G401 (cell line): ENCODE measurements at regions not wholly inside any gene's neighbourhood (a gene's known extent, or its start where the extent isn't known, plus 50 kb on each side); places are given as distances from the start of the nearest gene placed in this dataset.
"Not testable (repeated sequence)": the region's sequence is repeated elsewhere in the genome, so short reads cannot be mapped to it uniquely, and the experiment has no call there.

ENCODE experiments used
- DNase-seq: peaks from one replicate; pipeline ENCODE4 v3.0.0-alpha.2; 2015; ENCODE audit warnings: low spot score
- in situ Hi-C: cut with HindIII; loops from 2 replicates; pipeline ENCODE4 v1.10.0; 2016; ENCODE audit warnings: low sequenced_read_pairs, mixed read lengths

DNA sequence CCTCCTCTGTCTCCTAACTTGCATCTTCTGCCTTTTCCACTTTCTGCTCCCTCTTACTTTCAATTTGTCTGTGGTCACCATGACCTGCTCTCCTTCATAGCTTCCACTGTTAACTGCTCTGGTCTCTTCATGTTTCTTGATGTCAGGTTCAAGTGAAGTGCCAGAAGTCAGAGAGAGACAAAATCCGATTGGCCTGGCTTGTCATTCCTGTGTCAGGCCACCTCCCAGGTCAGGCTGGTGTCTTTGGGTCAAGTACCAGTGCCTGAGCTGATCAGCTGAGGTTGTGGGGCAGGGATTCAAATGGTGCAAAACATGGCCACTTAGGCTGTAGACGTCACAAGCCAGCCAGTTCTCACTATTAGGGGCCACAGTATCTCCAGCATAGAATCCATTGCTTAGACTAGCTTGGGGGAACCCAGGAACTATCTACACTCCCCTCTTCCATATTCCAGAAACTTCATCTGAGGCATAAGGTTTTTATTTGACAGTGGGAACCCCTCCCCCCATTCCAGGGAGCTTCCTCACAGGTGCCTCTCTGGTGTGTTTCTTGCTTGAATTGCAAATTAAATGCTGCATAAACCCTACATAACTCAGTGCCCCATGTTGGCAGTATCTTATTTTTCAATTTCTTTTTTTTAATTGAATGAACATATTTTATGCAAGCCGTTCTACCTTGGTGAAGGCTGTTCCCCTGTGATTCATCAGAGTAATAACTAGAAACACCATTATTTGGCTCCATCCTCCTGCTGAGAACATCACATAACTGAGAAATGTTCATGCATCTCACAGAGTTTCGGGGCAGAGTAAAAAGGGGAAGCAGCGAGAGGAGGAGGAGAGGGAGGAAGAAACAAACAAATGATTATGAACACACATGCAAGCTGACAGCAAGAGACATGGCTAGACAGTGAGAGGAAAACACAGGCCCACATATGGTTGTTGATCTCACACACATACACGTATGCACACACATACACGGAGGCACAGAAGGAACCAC lies 175.8 kb downstream of the TLE3 start:
- no peak for DNase-seq
- in situ Hi-C loops: no loop called here

DNA sequence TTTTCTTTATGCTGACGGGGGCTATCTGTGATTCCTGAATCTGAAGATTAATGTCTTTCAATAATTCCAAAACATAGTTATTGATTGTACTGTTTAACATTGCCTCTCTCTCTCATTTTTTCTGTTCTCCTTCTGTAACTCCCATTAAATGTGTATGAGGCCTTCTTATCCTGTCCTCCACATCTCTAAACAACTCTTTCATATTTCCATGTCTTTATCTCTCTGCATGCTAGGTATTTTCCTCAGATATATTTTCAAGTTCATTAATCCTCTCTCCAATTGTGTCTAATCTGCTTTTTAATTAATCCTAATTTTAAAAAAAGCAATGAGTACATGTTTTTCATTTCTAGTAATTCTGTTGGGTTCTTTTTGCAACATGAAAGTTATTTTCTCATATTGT lies 173.2 kb downstream of the TLE3 start:
- in situ Hi-C loops: no loop called here
- no peak for DNase-seq

DNA sequence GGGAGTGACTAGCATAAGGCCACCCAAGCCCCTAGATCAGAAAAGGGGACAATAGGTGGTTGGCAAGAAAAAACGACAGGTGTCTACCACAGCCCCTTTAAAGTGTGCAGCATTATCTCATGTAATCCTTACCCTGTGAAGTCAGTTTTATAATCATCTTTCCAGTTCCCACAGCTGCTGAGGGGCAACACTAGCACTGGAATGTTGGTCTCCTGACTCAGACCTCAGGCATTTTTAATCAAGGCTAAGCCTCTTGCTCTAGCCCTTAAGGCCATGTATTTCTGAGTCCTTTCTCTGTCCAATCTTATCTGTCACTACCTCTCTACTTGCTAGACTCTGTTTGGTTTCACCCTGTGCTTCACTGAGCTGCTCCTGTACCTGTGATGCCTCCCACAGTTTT lies 171.7 kb downstream of the TLE3 start:
- no peak for DNase-seq
- in situ Hi-C loops: no loop called here

DNA sequence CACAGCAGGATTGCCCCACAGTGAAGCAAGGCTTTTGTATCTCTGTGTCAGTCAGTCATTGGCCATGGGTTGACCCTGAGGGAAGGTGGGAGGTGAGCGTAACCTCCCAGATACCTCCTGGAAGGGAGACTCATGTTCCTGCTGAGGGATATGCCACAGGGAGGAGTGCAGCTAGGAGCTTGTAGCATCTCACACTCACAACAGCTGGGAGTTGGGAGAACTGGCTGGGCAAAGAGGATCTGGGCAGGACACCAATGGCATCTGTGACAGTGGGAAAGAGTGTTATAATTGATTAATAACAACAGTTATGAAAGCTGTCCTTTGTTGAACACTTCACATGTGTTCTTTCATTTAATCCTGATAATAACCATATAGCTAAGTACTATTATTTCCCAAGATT lies 171.0 kb downstream of the TLE3 start:
- in situ Hi-C loops: no loop called here

DNA sequence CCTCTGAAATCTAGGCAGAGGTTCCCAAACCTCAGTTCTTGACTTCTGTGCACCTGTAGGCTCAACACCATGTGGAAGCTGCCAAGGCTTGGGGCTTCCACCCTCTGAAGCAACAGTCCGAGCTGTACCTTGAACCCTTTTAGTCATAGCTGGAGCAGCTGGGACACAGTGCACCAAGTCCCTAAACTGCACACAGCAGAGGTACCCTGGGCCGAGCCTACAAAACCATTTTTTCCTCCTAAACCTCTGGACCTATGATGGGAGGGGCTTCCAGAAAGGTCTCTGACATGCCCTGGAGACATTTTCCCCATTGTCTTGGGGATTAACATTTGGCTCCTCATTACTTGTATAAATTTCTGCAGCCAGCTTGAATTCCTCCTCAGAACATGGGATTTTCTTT lies 168.8 kb downstream of the TLE3 start:
- DNase-seq, in situ Hi-C loops: not testable (repeated sequence)

More for the DNA sequence above, 171.0 kb downstream of the TLE3 start:
- no peak for DNase-seq

DNA sequence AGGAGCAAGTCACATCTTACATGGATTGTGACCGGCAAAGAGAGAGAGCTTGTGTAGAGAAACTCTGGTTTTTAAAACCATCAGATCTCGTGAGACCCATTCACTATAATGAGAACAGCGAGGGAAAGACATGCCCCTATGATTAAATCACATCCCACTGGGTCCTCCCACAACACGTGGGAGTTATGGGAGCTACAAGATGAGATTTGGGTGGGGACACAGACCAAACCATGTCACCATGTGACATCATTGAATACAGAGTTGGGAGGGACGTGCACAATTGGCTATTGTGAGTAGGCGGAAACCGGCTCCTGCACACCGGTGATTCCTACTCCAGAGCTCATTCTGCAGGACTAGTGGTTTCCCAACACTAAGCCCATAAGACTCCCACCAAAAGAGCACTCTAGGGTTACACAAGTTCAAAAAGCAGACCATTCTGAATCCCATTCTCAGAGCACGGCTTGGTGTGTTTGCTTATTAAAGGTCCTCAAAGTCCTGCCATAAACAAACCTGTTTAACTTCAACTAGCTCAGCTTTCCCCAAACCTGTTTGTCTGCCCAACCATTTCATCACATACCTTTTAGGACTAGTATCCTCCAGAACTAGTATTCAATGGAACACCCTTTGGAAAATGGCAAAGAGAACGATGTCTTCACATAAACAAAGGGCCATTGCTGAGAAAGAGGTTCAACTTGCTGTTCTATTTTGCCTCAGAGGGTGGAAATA lies 167.6 kb downstream of the TLE3 start:
- no peak for DNase-seq
- in situ Hi-C loops: no loop called here

DNA sequence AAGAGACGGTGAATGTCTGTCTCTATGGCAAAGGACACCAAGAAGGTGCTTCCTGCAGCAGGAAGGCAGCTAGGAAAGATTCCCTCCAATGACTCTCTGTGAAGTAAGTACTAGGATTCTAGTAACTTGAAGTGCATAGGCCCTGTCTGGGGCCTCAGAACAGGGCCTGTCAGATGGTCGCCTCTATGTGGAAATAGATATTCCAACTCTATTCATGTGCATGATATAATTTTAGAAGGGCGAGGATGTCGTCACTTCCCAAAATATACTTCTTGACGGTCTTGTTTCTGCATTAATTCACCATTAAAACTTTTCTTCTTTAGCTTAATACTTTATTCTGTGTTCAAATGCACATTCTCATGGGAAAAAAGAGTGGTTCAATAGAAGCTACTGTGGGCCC lies 167.0 kb downstream of the TLE3 start:
- DNase-seq: no peak
- in situ Hi-C loops: no loop called here

DNA sequence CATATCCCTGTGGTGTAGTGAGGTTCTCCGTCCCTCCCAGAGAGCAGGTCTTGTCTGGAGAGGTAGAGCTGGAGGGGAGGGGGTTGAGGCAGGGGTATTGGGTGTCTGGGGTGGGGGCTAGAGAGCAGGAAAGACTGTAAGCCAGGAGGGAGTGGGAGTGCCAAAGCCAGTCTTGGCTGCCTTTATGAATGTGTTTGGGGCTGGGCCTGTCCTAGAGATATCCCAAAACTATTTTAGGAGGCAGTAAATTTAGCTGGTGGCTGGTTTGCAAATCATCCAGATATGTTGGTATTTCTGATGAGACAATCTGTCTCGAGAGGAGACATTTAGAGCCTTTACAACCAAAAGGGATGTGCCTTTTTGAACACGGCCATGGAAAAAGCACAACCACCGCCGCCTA lies 166.6 kb downstream of the TLE3 start:
- DNase-seq: no peak
- in situ Hi-C loops: no loop called here

DNA sequence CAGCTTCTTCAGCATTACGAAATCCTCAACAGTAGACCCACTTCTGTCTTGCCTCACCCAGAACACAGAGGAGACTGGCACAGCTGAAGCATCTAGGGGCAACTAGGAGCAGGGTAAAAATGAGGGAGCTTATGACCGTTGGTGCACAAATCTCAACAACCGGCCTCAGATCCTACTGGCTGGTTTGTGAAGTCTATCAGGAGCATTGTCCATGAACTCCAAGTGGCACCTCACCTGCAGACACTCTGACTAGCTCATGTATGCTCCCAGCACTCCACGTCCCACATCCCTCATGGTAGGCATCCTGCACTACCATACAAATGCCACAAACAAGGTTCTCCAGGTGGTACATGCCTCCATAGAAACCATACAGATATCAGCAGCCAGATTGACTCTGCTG lies 163.1 kb downstream of the TLE3 start:
- in situ Hi-C loops: no loop called here
- no peak for DNase-seq

DNA sequence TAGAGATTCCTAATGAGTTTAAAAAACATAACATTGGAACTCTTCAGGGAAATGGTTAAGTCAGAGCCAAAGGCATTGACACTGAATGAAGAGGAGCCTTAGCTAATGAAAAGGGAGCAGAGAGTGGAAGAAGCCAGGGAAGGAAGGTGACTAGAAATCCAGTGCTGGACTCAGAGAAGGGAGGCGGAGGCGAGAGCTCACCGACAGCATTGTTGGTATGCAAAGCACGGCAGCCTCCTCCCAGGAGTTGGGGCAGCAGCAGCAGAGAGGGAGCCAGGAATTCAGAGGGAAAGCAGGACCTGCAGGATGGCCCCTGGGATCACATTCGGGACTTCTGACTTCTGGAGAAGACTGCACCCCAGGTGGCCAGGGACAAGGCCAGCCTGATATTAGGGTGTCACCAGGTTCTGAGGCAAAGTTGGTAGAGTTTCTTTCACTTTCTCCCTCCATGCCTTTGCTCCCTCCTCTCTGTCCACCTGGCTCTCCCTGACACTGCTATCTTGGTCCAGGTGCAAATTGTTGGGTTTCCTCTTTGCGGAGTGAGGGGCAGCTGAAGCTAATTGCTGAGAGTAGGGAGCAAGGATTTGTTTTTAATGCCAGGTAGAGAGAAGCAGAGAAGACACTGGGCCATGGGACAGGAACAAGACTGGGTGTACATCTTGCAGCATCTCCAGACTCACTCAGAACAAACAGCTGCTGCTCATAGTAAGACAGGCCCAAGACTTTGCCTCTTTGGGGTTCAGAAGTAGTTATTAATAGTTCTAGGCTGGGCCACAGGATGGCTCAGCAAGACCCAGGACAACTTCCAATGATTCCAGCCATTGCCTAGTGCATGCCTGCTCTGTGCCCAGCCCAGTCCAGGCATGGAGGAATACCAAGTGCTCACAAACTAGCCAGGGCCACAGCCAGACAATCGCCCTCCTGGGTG lies 157.9 kb downstream of the TLE3 start:
- DNase-seq: no peak
- in situ Hi-C loops: no loop called here

DNA sequence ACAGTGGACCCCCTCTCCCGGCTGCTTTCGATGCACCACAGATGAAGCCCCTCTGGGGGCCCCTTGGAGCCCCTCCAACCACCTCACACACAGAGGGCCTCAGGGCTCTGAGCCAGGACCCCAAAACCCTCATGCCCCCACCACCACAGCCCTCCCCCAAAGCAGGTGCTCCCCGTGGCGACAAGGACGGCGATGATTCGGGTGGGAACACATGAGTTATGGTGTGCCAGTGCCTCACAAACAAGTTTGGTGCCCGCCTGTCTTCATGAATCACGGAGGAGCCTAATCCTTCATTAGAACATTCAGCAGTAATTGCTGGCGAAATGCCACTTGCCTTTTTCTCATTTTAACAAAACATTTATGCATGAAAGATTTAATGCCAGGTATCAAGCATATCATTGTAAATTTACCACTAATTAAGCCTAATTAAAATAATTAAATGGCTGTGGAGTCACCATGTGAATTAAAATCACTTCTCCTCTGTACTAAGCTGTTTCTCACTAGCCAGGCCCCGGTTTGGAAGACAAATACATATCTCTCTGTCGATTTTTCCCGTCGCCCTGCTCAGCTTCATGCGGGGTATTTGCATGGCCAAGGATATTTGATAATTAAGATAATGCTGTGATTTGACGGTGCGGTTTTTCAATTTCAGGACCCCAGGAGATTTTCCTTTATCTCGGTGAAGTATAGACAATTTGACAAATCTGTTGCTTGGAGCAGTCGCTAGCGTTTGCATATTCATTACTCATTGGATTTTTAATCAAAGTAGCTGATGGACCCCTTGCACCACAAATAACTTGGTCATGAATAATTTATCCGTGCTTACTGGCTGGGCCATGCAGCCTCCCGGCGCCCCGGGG lies 157.0 kb downstream of the TLE3 start:
- DNase-seq: no peak
- in situ Hi-C loops: no loop called here

DNA sequence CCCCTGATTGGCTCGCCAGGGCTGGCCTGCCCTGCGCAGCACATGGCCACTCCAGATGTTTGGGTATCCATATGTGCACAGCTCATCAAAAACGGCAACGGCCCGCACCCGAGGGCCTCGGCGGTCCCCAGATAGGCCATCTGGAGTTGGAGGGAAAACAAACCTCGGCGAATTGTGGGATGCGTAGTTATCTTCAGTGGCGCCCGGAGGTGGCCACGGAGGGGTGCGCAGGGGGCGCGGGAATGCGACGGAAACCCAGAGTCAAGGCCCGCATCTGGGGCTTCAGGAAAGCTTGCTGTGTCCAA lies 156.5 kb downstream of the TLE3 start:
- in situ Hi-C loops: no loop called here
- no peak for DNase-seq

DNA sequence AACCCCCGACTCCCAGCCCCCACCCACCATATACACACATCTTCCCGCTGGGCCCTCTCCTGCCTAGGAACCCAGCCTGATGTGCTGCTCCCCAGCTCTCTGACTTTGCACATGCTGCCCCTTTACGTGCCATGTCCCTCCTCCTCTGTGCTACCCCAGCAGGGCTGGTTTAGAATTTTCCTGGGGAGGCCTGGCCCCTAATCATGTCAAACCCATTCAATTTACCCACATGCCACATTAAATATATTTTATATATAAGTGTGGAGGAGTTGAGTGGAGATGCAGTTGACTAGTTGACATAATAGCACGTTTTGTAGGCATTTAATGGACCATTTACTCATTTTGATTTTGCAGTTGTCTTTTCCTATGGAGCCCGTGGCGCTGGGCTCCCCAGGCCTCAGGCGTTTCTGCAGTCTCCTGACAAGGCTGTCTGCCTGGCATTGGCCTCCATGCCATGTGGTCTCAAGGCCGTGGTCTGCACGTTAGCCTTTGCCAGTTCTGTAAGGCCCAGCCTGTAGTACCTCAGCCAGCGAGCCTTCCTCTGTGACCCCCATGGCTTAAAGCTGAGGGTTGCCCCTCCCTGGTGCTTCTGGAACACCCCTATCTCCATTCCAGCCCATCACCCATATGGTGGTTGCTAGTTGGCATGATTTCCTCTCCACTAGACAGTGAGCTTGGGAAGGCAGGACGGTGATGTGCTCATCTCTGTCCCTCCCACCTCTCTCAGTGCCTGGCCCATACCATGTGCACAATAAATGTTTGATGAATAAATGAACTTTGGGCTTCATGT lies 155.8 kb downstream of the TLE3 start:
- DNase-seq: no peak
- in situ Hi-C loops: no loop called here

DNA sequence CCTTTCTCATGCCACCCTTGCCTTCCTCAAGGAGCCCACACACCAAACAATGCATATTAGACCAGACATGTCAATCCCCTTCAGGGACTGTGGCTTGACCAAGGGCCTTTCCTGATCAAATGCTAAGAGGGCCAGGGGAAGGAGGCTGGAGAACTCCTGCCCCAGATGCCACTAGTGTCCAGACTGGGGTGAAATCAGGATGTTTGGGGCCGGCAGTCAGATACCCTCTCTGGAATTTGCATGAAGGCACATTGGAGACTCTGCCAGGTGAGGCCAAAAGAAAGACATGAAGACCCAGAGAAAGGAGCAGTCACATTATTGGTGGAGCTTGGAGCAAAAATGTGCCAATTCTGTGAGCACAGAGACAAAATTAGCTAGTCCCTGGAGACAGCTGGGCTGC lies 154.1 kb downstream of the TLE3 start:
- in situ Hi-C loops: no loop called here
- DNase-seq: no peak

DNA sequence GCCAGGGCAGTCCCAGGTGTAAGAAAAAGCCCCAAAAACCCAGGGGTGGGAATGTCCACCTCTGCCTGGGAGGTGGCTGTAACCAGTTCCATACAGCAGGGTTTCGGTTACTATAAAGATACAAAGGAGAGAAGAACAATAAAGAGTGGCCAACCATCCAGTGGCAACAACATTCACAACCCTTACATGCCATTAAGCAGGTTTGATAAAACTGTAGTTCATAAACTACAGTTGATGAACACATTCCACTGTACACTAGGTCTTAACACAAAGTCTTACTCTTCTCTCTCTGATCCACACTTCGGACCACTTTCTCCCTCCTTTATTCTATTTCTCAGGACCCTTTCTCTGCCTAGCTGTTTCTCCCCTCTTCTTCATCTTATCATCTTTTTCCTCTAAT lies 152.0 kb downstream of the TLE3 start:
- in situ Hi-C loops: no loop called here
- DNase-seq: no peak

DNA sequence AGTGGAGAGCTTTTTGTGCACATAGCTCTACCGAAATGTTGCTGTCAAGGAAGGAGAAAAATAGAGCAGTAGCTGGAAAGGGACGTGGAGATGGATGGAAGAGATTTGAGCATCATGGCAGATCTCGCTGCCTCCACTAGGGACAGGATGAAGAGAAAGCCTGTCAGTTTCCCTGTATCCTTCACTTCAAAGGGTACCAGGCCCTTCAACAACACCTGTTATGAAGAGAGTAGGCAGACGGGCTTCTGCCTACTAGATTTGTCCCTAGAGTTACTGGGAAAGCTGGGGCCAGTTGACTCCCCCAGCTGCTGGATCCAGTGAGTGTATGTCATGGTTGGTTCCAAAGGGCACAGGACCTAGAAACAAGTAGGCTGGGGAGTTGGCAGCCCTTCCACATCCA lies 150.8 kb downstream of the TLE3 start:
- in situ Hi-C loops: no loop called here

DNA sequence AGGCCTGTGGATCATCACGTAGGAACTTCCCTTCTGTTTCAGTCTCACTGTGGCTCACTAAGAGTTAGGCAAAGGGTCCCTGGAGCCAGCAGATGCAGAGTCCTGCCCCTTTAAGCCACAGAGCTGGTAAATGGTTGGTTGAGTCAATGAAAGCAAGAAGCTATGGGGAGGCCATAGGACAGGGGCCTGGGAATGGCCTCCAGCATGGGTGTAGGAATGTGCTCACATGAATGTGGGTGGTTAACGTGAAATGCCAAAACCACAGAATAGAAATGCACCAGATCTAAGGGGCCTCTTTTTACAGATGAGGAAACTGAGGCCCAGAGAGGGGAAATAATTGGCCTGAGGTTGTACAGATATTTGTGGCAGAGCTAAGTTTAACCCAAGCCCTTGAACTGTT lies 150.3 kb downstream of the TLE3 start:
- DNase-seq: no peak
- in situ Hi-C loops: no loop called here

More for the DNA sequence above, 150.8 kb downstream of the TLE3 start:
- DNase-seq: no peak

DNA sequence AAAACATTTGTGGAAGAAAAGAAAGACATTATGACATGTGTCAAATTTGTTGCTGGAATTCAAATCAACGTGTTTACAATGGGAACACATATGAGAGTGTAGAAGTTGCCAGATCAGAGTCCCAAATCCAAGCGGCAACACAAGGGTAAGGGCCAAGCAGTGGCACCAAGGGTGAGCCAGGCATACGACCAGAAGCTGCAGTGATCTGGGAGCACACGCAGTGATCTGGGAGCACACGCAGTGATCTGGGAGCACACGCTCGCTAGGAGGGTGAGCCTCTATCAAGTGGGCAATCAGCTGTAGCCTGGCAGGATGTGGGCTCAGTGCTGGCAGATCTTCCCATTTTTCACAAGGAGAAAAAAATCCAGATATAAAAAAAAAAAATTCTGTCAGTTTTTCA lies 148.2 kb downstream of the TLE3 start:
- no peak for DNase-seq
- in situ Hi-C loops: no loop called here
